Breast epithelium (tissue), 3 donors: ENCODE measurements at regions not wholly inside any gene's neighbourhood (a gene's known extent, or its start where the extent isn't known, plus 50 kb on each side); places are given as distances from the start of the nearest gene placed in this dataset.

Source experiments
- CTCF ChIP-seq, 3 donors: fragments of 450-650 bp; IDR thresholded peaks; one replicate each; pipeline ENCODE4 v1.5.1; 2016 to 2017; ENCODE audit warnings: antibody characterized with exemption in 3 of 3, mild to moderate bottlenecking in 3 of 3, moderate library complexity in 3 of 3
- POLR2A ChIP-seq: fragments of 450-650 bp; IDR thresholded peaks from one replicate; pipeline ENCODE4 v1.6.1; 2016; ENCODE audit warnings: antibody characterized with exemption, mild to moderate bottlenecking, moderate library complexity

GRCh38 chr10:44164251-44164956, 220.5 kb downstream of the CXCL12 start:
- no peak for TF ChIP-seq CTCF (IDR thresholded peaks at IDR 0.05)
- TF ChIP-seq POLR2A: no peak
